Retinal pigment epithelial cell (primary cell): ENCODE measurements at regions not wholly inside any gene's neighbourhood (a gene's known extent, or its start where the extent isn't known, plus 50 kb on each side); places are given as distances from the start of the nearest gene placed in this dataset.
A peak's percentile ranks its signal among the peaks of the same experiment; 100 is the strongest.

Experiments
- DNase-seq: peaks from one replicate; pipeline ENCODE4 v3.0.0-alpha.2; 2010; ENCODE audit warnings: low read depth
- H3K4me3 ChIP-seq: 2 replicates; pipeline ENCODE4 v1.5.1; 2011; ENCODE audit warnings: mild to moderate bottlenecking, low read length, control low read depth, moderate library complexity
- TF ChIP-seq, protein P1 (sequence below): conservative IDR thresholded peaks from 2 replicates; pipeline ENCODE4 v1.5.1; 2011; ENCODE audit warnings: low read depth, low read length, control low read depth, inconsistent platforms

DNA sequence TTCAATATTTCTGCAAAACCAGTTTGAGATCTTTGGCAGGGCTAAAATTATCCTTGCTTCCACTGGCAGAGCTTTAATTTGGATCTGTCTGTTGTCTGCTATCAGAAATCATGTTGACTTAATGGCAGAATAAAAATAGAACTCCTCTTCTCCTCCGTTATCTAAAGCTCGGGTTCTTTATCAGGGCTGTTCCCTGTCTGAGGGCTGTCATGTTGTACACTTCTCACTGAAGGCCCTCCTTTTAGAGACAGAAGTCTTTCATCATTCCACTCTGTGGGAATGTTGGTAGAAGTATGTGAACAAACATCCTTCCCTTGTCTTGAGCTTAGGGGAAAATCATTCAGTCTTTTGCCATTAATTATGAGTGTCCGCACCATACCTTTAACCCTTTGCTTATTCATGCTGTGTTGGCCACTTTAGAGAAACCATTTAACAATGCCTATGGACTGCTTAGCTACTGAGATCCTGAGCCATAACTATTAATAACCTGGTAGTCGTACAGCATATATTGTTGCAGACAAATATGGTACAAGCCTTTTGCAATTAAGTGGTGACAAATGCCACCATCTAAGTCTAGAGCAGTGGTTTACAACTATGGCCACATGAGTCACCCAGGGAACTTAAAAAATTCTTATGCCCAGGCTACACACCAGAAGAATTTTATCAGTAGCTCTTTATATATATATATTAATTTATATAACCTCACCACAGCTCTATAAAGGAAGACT lies 226.0 kb upstream of the TPM1 start:
- DNase-seq: no peak
- TF ChIP-seq, protein P1, sequence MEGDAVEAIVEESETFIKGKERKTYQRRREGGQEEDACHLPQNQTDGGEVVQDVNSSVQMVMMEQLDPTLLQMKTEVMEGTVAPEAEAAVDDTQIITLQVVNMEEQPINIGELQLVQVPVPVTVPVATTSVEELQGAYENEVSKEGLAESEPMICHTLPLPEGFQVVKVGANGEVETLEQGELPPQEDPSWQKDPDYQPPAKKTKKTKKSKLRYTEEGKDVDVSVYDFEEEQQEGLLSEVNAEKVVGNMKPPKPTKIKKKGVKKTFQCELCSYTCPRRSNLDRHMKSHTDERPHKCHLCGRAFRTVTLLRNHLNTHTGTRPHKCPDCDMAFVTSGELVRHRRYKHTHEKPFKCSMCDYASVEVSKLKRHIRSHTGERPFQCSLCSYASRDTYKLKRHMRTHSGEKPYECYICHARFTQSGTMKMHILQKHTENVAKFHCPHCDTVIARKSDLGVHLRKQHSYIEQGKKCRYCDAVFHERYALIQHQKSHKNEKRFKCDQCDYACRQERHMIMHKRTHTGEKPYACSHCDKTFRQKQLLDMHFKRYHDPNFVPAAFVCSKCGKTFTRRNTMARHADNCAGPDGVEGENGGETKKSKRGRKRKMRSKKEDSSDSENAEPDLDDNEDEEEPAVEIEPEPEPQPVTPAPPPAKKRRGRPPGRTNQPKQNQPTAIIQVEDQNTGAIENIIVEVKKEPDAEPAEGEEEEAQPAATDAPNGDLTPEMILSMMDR: no peak
- no peak overlapping the region for H3K4me3 ChIP-seq

DNA sequence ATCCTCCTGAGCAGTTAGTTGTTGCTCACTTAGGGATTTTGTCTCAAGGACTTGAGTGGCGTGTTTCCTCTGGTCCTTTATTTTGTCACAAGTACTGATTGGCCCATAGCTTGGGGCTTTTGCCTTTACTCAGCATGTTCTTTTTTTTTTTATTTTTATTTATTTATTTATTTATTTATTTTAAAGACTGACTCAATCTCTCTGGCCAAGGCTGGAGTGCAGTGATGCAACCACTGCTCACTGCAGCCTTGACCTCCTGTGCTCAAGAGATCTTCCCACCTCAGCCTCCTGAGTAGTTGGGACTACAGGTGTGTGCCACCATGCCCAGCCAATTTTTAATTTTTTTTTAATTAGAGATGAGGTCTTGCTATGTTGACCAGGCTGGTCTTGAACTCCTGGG lies 223.9 kb upstream of the TPM1 start:
- TF ChIP-seq, protein P1: no peak
- no peak overlapping the region for H3K4me3 ChIP-seq
- no peak for DNase-seq

DNA sequence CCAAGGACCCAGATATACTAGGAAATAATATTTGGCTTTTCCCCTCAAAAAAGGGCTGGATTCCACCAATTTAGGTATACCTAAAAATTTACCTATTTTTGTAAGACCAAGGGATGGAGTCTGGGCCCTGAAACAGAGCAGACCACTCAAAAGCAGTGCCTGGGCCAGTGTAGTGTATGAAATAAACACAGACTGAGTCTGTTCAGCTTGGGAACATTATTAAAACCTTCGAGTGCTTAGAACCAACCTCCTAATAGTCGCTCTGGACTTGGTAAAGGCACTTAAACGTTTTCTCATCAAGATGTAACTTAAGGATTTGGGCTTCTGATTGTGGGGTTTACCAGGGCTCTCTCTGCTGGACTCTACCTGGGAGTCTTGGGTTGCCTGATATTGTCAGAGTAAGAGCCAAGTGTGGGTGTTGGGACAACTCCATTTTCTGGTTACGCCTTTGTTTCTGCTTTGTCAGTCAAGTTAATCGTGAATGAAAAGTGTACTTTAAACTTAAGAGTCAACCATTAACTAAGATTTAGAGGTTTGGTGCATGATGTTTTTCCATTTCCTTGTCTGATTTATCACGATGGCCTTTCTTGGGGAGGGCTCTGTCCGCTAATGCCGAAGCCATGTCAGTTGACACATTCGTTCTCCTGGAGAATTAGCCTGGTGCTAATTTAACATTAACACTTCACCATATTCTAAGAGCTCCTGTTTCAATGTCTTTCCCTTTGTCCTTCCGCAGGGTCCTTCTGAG lies 221.0 kb upstream of the TPM1 start:
- TF ChIP-seq, protein P1: no peak
- no peak for DNase-seq

DNA sequence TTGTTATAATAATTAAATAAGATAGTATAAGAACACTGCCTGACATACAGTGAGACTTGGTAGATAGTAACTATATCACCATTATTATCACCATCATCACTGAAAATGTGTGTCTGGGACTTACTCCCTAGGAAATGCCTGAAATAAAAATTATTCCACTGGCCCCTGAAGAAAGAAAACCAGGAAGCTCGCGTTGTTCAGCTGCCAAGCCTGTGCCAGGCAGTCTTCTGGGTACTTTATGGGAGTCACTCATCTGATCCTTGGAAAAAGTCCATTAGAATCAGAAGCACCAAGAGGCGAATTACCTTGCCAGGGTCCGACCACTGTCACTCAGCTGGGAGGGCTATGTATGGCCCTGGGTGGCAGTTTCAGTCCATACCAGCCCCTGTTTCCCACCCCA lies 220.3 kb upstream of the TPM1 start:
- no peak for DNase-seq
- TF ChIP-seq, protein P1: no peak
- no peak overlapping the region for H3K4me3 ChIP-seq

More for the DNA sequence above, 221.0 kb upstream of the TPM1 start:
- H3K4me3 ChIP-seq: no peak overlapping the region

DNA sequence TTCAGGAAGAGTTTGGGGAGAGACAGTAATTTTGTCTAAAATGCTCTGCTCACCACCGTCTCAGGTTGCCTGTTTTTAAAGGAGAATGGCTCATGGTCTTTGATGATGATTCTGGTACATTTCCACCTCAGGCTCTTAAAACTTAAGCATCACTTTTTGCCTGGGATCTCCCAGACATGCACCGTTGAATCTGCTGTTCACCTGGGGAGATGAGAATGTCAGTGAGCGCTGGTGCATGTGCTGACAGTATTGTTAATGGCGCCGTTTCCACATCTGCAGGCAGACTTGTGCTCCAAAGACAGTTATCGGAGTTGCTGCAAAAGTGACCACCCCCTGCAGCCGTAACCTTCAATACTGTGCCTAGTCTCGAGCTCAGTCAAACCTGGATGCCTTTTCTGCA lies 219.0 kb upstream of the TPM1 start:
- no peak for DNase-seq
- TF ChIP-seq, protein P1: no peak
- no peak overlapping the region for H3K4me3 ChIP-seq

DNA sequence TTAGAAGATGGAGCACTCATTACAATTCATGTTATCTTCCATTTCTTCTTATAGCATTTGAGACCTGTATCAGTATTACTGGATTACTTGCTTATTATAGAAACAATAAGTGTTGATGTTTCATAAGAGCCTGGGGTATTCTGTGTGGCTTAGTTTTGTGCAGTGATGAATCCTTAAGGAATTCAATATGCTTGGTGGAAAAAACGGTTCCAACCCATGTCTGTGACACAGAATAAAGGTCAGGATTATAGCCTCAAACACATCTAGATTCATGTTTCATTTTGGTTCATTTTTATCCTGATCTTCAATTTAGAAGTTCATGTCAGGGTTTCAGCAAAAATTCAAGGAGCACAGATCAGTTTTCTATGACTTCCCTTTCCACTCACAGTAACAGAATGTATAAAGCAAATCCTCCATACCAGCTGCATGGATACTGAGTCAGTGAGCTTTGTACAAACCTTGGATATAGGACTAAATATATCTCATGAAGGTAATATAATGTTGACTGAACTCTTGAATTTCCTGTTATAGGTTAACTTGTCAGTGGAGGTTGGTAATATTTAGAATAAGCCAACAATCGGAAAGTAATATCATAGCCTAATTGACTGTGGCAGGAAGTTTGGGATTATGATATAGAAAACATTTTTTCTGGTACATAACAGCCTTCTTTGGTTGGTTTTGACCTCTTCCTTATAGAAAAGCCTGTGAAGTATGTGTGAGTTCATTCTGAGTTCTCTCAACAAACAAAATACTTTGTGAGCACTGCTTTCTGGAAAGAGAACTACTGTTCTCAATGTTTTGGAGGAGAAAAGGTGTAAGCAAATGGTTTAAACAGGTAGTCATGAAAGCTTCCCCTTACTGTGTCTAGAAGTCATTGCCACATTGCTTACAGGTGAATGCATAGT lies 218.2 kb upstream of the TPM1 start:
- DNase-seq: peak; percentile 84
- H3K4me3 ChIP-seq: no peak overlapping the region
- TF ChIP-seq, protein P1: no peak
